SU-DHL-6 (cell line): ENCODE measurements at regions not wholly inside any gene's neighbourhood (a gene's known extent, or its start where the extent isn't known, plus 50 kb on each side); places are given as distances from the start of the nearest gene placed in this dataset.

Experiments
- CTCF ChIP-seq: fragments of 200-600 bp; sonication (generic); IDR thresholded peaks from one replicate; pipeline ENCODE4 v1.5.1; 2017; ENCODE audit warnings: antibody characterized with exemption, mild to moderate bottlenecking, low read length, moderate library complexity; ENCODE audit not compliant: insufficient read depth, poor library complexity, severe bottlenecking
- EZH2phosphoT487 ChIP-seq: fragments of 200-600 bp; sonication (generic), shearing (Covaris generic); conservative IDR thresholded peaks from 2 replicates; pipeline ENCODE4 v1.6.1; 2018; ENCODE audit warnings: mild to moderate bottlenecking, antibody characterized with exemption, low read length, moderate library complexity, mixed read lengths

GRCh38 chr4:128465523-128465922 is 177.9 kb upstream of the PGRMC2 start:
- TF ChIP-seq CTCF (no peak), EZH2phosphoT487 (no peak)
